22Rv1 (cell line): ENCODE measurements at regions not wholly inside any gene's neighbourhood (a gene's known extent, or its start where the extent isn't known, plus 50 kb on each side); places are given as distances from the start of the nearest gene placed in this dataset.

Experiments
- ZFX ChIP-seq: fragments of 450-650 bp; IDR thresholded peaks from 2 replicates; pipeline ENCODE4 v1.6.1; 2017; ENCODE audit warnings: antibody characterized with exemption, borderline replicate concordance
- TF ChIP-seq, protein P1 (sequence below): fragments of 450-650 bp; IDR thresholded peaks from 2 replicates; pipeline ENCODE4 v1.5.1; 2017; ENCODE audit warnings: mild to moderate bottlenecking

DNA sequence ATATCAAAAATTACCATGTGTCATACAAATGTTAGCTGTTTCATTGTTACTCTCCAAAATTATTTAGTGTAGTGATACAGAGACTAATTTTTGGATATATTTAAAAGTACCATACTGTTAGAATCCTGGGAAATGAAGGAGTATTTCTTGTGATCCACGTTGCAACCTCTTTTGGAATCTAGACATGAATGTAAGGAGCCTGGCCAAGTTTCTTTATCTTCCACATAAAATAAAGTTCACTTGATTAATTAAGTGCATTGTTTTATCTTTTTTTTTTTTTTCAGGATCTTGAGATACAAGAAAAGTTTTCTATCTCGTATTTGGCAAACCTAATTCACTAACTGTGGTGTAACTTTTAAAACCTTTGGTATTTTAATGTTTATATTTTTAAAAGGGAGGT lies 270.7 kb downstream of the SOX4 start:
- TF ChIP-seq, protein P1, sequence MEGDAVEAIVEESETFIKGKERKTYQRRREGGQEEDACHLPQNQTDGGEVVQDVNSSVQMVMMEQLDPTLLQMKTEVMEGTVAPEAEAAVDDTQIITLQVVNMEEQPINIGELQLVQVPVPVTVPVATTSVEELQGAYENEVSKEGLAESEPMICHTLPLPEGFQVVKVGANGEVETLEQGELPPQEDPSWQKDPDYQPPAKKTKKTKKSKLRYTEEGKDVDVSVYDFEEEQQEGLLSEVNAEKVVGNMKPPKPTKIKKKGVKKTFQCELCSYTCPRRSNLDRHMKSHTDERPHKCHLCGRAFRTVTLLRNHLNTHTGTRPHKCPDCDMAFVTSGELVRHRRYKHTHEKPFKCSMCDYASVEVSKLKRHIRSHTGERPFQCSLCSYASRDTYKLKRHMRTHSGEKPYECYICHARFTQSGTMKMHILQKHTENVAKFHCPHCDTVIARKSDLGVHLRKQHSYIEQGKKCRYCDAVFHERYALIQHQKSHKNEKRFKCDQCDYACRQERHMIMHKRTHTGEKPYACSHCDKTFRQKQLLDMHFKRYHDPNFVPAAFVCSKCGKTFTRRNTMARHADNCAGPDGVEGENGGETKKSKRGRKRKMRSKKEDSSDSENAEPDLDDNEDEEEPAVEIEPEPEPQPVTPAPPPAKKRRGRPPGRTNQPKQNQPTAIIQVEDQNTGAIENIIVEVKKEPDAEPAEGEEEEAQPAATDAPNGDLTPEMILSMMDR = no peak
- no peak for TF ChIP-seq ZFX
